Activated T-helper 17 cell treated with anti-CD3 and anti-CD28 coated beads, Interleukin-2, amount 50 U/mL, for 72 hours (primary cell): ENCODE measurements at regions not wholly inside any gene's neighbourhood (a gene's known extent, or its start where the extent isn't known, plus 50 kb on each side); places are given as distances from the start of the nearest gene placed in this dataset.

Experiments
- ATAC-seq: fragments of 150-1000 bp; cut with Tn5 transposase; replicated peaks from 2 replicates; pipeline ENCODE4 v1.10.0; 2021; ENCODE audit warnings: mild to moderate bottlenecking, moderate library complexity
- H3K27ac Mint-ChIP-seq: one replicate; pipeline ENCODE4 v1.8.0; 2022; ENCODE audit warnings: mixed read lengths
- H3K27me3 Mint-ChIP-seq: one replicate; pipeline ENCODE4 v1.8.0; 2022; ENCODE audit warnings: mixed read lengths
- H3K36me3 Mint-ChIP-seq: one replicate; pipeline ENCODE4 v1.8.0; 2022; ENCODE audit warnings: low read depth, mild to moderate bottlenecking, mixed read lengths
- H3K4me1 Mint-ChIP-seq: one replicate; pipeline ENCODE4 v1.8.0; 2022; ENCODE audit warnings: mixed read lengths
- H3K4me3 Mint-ChIP-seq: one replicate; pipeline ENCODE4 v1.8.0; 2022; ENCODE audit warnings: mild to moderate bottlenecking, mixed read lengths
- H3K9me3 Mint-ChIP-seq: one replicate; pipeline ENCODE4 v1.8.0; 2022; ENCODE audit warnings: mixed read lengths

- Mint-ChIP-seq H3K4me1 (no peaks in the 10 kb centered on the region), H3K4me3 (no peak overlapping the region), H3K27me3 (no peaks in the 10 kb centered on the region), H3K27ac (no peak overlapping the region), H3K36me3 (no peaks in the 10 kb centered on the region), H3K9me3 (peaks cover 6% of the 10 kb centered on the region)
- ATAC-seq: no peak
These were observed 964.6 kb downstream of the HACE1 start for GRCh38 chr6:103895136-103895535.

- Mint-ChIP-seq H3K9me3 (peaks cover 10% of the 10 kb centered on the region), H3K36me3 (no peaks in the 10 kb centered on the region), H3K27ac (no peak overlapping the region), H3K4me1 (no peaks in the 10 kb centered on the region), H3K4me3 (no peak overlapping the region), H3K27me3 (no peaks in the 10 kb centered on the region)
- no peak for ATAC-seq
These were observed 966.6 kb downstream of the HACE1 start for GRCh38 chr6:103893141-103893581.

- H3K4me1 Mint-ChIP-seq: no peaks in the 10 kb centered on the region
- H3K4me3 Mint-ChIP-seq: no peak overlapping the region
- no peak overlapping the region for H3K27ac Mint-ChIP-seq
- H3K27me3 Mint-ChIP-seq: no peaks in the 10 kb centered on the region
- H3K9me3 Mint-ChIP-seq: peaks cover 4% of the 10 kb centered on the region
- no peaks in the 10 kb centered on the region for H3K36me3 Mint-ChIP-seq
- ATAC-seq: no peak
These were observed 972.8 kb downstream of the HACE1 start for GRCh38 chr6:103886951-103887350.

- no peak for ATAC-seq
- Mint-ChIP-seq H3K4me1 (no peaks in the 10 kb centered on the region), H3K27ac (no peak overlapping the region), H3K9me3 (peaks cover 4% of the 10 kb centered on the region), H3K4me3 (no peak overlapping the region), H3K27me3 (no peaks in the 10 kb centered on the region), H3K36me3 (no peaks in the 10 kb centered on the region)
These were observed 974.3 kb downstream of the HACE1 start for GRCh38 chr6:103885446-103885845.

GRCh38 chr6:103879800-103880199 is 979.9 kb downstream of the HACE1 start:
- Mint-ChIP-seq H3K27ac (no peak overlapping the region), H3K27me3 (no peaks in the 10 kb centered on the region), H3K36me3 (no peaks in the 10 kb centered on the region), H3K4me3 (no peak overlapping the region), H3K4me1 (no peaks in the 10 kb centered on the region), H3K9me3 (no peaks in the 10 kb centered on the region)
- ATAC-seq: no peak

- ATAC-seq: no peak
- Mint-ChIP-seq H3K36me3 (no peaks in the 10 kb centered on the region), H3K27ac (no peak overlapping the region), H3K4me1 (no peaks in the 10 kb centered on the region), H3K9me3 (no peaks in the 10 kb centered on the region), H3K4me3 (no peak overlapping the region), H3K27me3 (no peaks in the 10 kb centered on the region)
These were observed 984.5 kb downstream of the HACE1 start for GRCh38 chr6:103875221-103875620.

- Mint-ChIP-seq H3K4me1 (no peaks in the 10 kb centered on the region), H3K36me3 (no peaks in the 10 kb centered on the region), H3K27ac (no peak overlapping the region), H3K27me3 (no peaks in the 10 kb centered on the region), H3K9me3 (no peaks in the 10 kb centered on the region), H3K4me3 (no peak overlapping the region)
- ATAC-seq: no peak
These were observed 985.1 kb downstream of the HACE1 start for GRCh38 chr6:103874575-103874974.

- ATAC-seq: no peak
- no peak overlapping the region for H3K27ac Mint-ChIP-seq
- H3K27me3 Mint-ChIP-seq: no peaks in the 10 kb centered on the region
- H3K4me3 Mint-ChIP-seq: no peak overlapping the region
- no peaks in the 10 kb centered on the region for H3K36me3 Mint-ChIP-seq
- H3K4me1 Mint-ChIP-seq: no peaks in the 10 kb centered on the region
- H3K9me3 Mint-ChIP-seq: peaks cover 5% of the 10 kb centered on the region
These were observed 987.0 kb downstream of the HACE1 start for GRCh38 chr6:103872678-103873077.

- H3K4me3 Mint-ChIP-seq: no peak overlapping the region
- H3K27me3 Mint-ChIP-seq: no peaks in the 10 kb centered on the region
- H3K4me1 Mint-ChIP-seq: no peaks in the 10 kb centered on the region
- no peaks in the 10 kb centered on the region for H3K36me3 Mint-ChIP-seq
- no peak for ATAC-seq
- H3K27ac Mint-ChIP-seq: no peak overlapping the region
- peaks cover 5% of the 10 kb centered on the region for H3K9me3 Mint-ChIP-seq
These were observed 987.5 kb downstream of the HACE1 start for GRCh38 chr6:103872233-103872632.

GRCh38 chr6:103870970-103871369 is 988.7 kb downstream of the HACE1 start:
- Mint-ChIP-seq H3K4me3 (no peak overlapping the region), H3K36me3 (no peaks in the 10 kb centered on the region), H3K9me3 (peaks cover 5% of the 10 kb centered on the region), H3K27ac (no peak overlapping the region), H3K4me1 (no peaks in the 10 kb centered on the region), H3K27me3 (no peaks in the 10 kb centered on the region)
- no peak for ATAC-seq

GRCh38 chr6:103862297-103862696 is 997.4 kb downstream of the HACE1 start:
- ATAC-seq: no peak
- H3K27me3 Mint-ChIP-seq: no peaks in the 10 kb centered on the region
- H3K4me3 Mint-ChIP-seq: no peak overlapping the region
- no peaks in the 10 kb centered on the region for H3K9me3 Mint-ChIP-seq
- H3K4me1 Mint-ChIP-seq: no peaks in the 10 kb centered on the region
- no peaks in the 10 kb centered on the region for H3K36me3 Mint-ChIP-seq
- no peak overlapping the region for H3K27ac Mint-ChIP-seq

GRCh38 chr6:103858003-103858402 is 1001.7 kb downstream of the HACE1 start:
- Mint-ChIP-seq H3K27ac (no peak overlapping the region), H3K4me3 (no peak overlapping the region), H3K9me3 (no peaks in the 10 kb centered on the region)

GRCh38 chr6:103855750-103856149 is 1004.0 kb downstream of the HACE1 start:
- no peak for ATAC-seq
- no peaks in the 10 kb centered on the region for H3K27me3 Mint-ChIP-seq
- H3K4me1 Mint-ChIP-seq: no peaks in the 10 kb centered on the region
- H3K36me3 Mint-ChIP-seq: no peaks in the 10 kb centered on the region
- H3K4me3 Mint-ChIP-seq: no peak overlapping the region
- no peaks in the 10 kb centered on the region for H3K9me3 Mint-ChIP-seq
- no peak overlapping the region for H3K27ac Mint-ChIP-seq

More at GRCh38 chr6:103858003-103858402, 1001.7 kb downstream of the HACE1 start:
- no peaks in the 10 kb centered on the region for H3K36me3 Mint-ChIP-seq
- H3K27me3 Mint-ChIP-seq: no peaks in the 10 kb centered on the region
- H3K4me1 Mint-ChIP-seq: no peaks in the 10 kb centered on the region
- ATAC-seq: no peak

- Mint-ChIP-seq H3K27me3 (no peaks in the 10 kb centered on the region), H3K36me3 (no peaks in the 10 kb centered on the region), H3K4me3 (no peak overlapping the region), H3K27ac (no peak overlapping the region), H3K9me3 (no peaks in the 10 kb centered on the region), H3K4me1 (no peaks in the 10 kb centered on the region)
- ATAC-seq: no peak
These were observed 1005.7 kb downstream of the HACE1 start for GRCh38 chr6:103854059-103854458.

GRCh38 chr6:103838457-103838856 is 1021.3 kb downstream of the HACE1 start:
- no peak for ATAC-seq

GRCh38 chr6:103826209-103826608 is 1033.5 kb downstream of the HACE1 start:
- Mint-ChIP-seq H3K4me3 (no peak overlapping the region), H3K36me3 (no peaks in the 10 kb centered on the region), H3K27ac (no peak overlapping the region), H3K9me3 (peaks cover 10% of the 10 kb centered on the region), H3K4me1 (no peaks in the 10 kb centered on the region), H3K27me3 (no peaks in the 10 kb centered on the region)
- ATAC-seq: no peak

More at GRCh38 chr6:103838457-103838856, 1021.3 kb downstream of the HACE1 start:
- H3K9me3 Mint-ChIP-seq: peaks cover 4% of the 10 kb centered on the region
- H3K36me3 Mint-ChIP-seq: no peaks in the 10 kb centered on the region
- no peaks in the 10 kb centered on the region for H3K27me3 Mint-ChIP-seq
- no peak overlapping the region for H3K27ac Mint-ChIP-seq
- no peaks in the 10 kb centered on the region for H3K4me1 Mint-ChIP-seq
- H3K4me3 Mint-ChIP-seq: no peak overlapping the region
